ENCODE measurements at regions not wholly inside any gene's neighbourhood (a gene's known extent, or its start where the extent isn't known, plus 50 kb on each side); places are given as distances from the start of the nearest gene placed in this dataset.

DNA sequence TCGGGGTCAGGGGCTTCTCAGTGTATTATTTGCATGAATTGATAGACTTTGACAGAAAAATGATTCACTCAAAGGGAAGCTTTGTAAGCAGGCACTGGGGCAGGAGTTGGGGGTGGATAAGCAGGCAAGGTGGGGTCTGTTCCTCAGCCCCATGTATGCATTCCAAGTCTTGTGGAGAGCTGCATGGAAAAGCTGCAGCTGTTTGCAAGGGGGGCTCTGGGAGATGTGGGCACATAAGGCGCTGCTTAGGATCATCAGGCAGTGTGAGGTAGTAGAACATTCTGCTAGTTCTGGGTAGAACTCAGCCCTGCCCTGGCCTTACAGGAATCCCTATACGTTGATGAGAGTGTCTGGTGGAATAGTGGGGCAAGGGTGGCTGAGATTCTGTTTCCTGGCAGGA lies 154.2 kb upstream of the LRIG1 start:
- peak overlapping the region; percentile 18 for H3K4me2 ChIP-seq
- no peak for DNase-seq (ENCODE audit: low spot score)
- no peaks in the 10 kb centered on the region for H3K27me3 ChIP-seq
- no peaks in the 10 kb centered on the region for H3K36me3 ChIP-seq
- H3F3A ChIP-seq (ENCODE audit: low read depth) = peaks cover 3% of the 10 kb centered on the region
- Mint-ChIP-seq H3K9me3 (peaks cover 3% of the 10 kb centered on the region), H3K4me1 (peaks cover 33% of the 10 kb centered on the region), H3K4me3 (no peak overlapping the region), H3K27ac (peak overlapping the region; percentile 93), H3K36me3 (peaks cover 2% of the 10 kb centered on the region), H3K27me3 (ENCODE audit: insufficient read depth, low read depth) (peaks cover 2% of the 10 kb centered on the region)
- TF ChIP-seq, protein P1, sequence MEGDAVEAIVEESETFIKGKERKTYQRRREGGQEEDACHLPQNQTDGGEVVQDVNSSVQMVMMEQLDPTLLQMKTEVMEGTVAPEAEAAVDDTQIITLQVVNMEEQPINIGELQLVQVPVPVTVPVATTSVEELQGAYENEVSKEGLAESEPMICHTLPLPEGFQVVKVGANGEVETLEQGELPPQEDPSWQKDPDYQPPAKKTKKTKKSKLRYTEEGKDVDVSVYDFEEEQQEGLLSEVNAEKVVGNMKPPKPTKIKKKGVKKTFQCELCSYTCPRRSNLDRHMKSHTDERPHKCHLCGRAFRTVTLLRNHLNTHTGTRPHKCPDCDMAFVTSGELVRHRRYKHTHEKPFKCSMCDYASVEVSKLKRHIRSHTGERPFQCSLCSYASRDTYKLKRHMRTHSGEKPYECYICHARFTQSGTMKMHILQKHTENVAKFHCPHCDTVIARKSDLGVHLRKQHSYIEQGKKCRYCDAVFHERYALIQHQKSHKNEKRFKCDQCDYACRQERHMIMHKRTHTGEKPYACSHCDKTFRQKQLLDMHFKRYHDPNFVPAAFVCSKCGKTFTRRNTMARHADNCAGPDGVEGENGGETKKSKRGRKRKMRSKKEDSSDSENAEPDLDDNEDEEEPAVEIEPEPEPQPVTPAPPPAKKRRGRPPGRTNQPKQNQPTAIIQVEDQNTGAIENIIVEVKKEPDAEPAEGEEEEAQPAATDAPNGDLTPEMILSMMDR (IDR thresholded peaks at IDR 0.05) = no peak
- TF ChIP-seq EZH2phosphoT487 (IDR thresholded peaks at IDR 0.05) (no peak), EZH2 (IDR thresholded peaks at IDR 0.05) (no peak)
- no peaks in the 10 kb centered on the region for H4K20me1 ChIP-seq (ENCODE audit: low read depth)
- peaks cover 20% of the 10 kb centered on the region for H3K4me1 ChIP-seq
- no peaks in the 10 kb centered on the region for H3K9me3 ChIP-seq (ENCODE audit: low read depth)
- no peak overlapping the region for H3K9ac ChIP-seq
- no peak overlapping the region for H3K27ac ChIP-seq
- H2AFZ ChIP-seq (replicated peaks) = peak overlapping the region; percentile 97
- H3K4me3 ChIP-seq = no peak overlapping the region
- H3K79me2 ChIP-seq (ENCODE audit: low read depth) = no peaks in the 10 kb centered on the region

DNA sequence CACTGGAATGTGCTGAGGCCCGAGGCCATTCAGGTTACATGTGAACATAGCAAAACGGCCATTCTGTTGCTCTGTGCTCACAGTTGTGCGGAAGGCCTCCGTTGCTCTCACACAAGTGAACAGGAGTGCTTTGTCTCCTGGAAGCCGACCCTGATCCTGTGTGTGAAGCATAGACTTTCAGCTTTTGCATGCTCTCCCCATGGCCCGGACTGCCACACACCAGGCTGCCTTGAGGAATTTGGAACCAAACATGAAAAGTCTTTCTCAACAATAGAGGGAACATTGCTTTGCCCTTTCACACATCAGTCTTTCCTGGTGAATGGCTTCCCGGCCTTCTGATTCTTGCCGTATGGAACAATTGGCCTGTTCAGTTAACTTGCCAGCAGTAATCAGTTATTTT lies 154.8 kb upstream of the LRIG1 start:
- H3K27me3 Mint-ChIP-seq (ENCODE audit: insufficient read depth, low read depth) = peaks cover 2% of the 10 kb centered on the region
- H3K27ac ChIP-seq = no peak overlapping the region
- H3K27ac Mint-ChIP-seq = peak overlapping the region; percentile 93
- no peaks in the 10 kb centered on the region for H3K27me3 ChIP-seq
- peak overlapping the region; percentile 97 for H2AFZ ChIP-seq (replicated peaks)
- DNase-seq (ENCODE audit: low spot score) = peak; percentile 37
- no peaks in the 10 kb centered on the region for H3K9me3 ChIP-seq (ENCODE audit: low read depth)
- peak overlapping the region; percentile 43 for H3K4me2 ChIP-seq
- peaks cover 33% of the 10 kb centered on the region for H3K4me1 Mint-ChIP-seq
- H3K4me3 Mint-ChIP-seq = no peak overlapping the region
- H3K4me1 ChIP-seq = peaks cover 24% of the 10 kb centered on the region
- no peaks in the 10 kb centered on the region for H4K20me1 ChIP-seq (ENCODE audit: low read depth)
- H3K9me3 Mint-ChIP-seq = peaks cover 3% of the 10 kb centered on the region
- TF ChIP-seq, protein P1 (IDR thresholded peaks at IDR 0.05) = no peak
- TF ChIP-seq EZH2phosphoT487 (IDR thresholded peaks at IDR 0.05) (no peak), EZH2 (IDR thresholded peaks at IDR 0.05) (no peak)
- H3K4me3 ChIP-seq = no peak overlapping the region
- no peaks in the 10 kb centered on the region for H3K79me2 ChIP-seq (ENCODE audit: low read depth)
- H3K36me3 Mint-ChIP-seq = peaks cover under 1% of the 10 kb centered on the region
- peaks cover 3% of the 10 kb centered on the region for H3F3A ChIP-seq (ENCODE audit: low read depth)
- H3K36me3 ChIP-seq = no peaks in the 10 kb centered on the region
- H3K9ac ChIP-seq = no peak overlapping the region

DNA sequence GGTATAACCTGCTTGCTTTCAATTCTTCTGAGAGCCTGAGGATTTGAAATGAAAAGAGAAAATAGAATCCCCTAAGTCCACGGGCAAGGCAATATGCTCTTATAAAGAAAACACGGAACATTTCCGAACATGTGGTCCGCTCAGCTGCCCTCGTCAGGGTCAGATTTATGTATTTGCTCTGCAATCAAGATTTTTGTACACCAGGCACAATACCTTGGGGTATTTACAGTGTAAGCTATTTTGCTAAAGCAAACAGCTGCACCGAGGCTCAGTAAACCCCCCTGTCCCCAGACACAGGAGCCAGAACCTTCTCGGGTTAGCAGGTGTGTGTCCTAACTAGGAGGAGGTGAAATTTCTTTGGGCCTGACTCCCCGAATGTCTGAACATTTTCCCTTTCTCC lies 155.8 kb upstream of the LRIG1 start:
- H3K27ac ChIP-seq = no peak overlapping the region
- no peaks in the 10 kb centered on the region for H3K9me3 ChIP-seq (ENCODE audit: low read depth)
- no peak for TF ChIP-seq EZH2phosphoT487 (IDR thresholded peaks at IDR 0.05)
- TF ChIP-seq, protein P1 (IDR thresholded peaks at IDR 0.05) = no peak
- no peak for TF ChIP-seq EZH2 (IDR thresholded peaks at IDR 0.05)
- peak overlapping the region; percentile 93 for H3K27ac Mint-ChIP-seq
- H3K4me1 Mint-ChIP-seq = peaks cover 33% of the 10 kb centered on the region
- H4K20me1 ChIP-seq (ENCODE audit: low read depth) = no peaks in the 10 kb centered on the region
- peaks cover 2% of the 10 kb centered on the region for H3K27me3 Mint-ChIP-seq (ENCODE audit: insufficient read depth, low read depth)
- H3K9me3 Mint-ChIP-seq = no peaks in the 10 kb centered on the region
- H3K4me2 ChIP-seq = no peak overlapping the region
- DNase-seq (ENCODE audit: low spot score) = no peak
- no peaks in the 10 kb centered on the region for H3K36me3 Mint-ChIP-seq
- H3K4me3 Mint-ChIP-seq = no peak overlapping the region
- H3K36me3 ChIP-seq = no peaks in the 10 kb centered on the region
- no peaks in the 10 kb centered on the region for H3K27me3 ChIP-seq
- no peaks in the 10 kb centered on the region for H3K79me2 ChIP-seq (ENCODE audit: low read depth)
- H3K9ac ChIP-seq = no peak overlapping the region
- H3F3A ChIP-seq (ENCODE audit: low read depth) = peaks cover 3% of the 10 kb centered on the region
- H3K4me3 ChIP-seq = no peak overlapping the region
- peaks cover 24% of the 10 kb centered on the region for H3K4me1 ChIP-seq
- peak overlapping the region; percentile 54 for H2AFZ ChIP-seq (replicated peaks)

Measured in neural progenitor cell (in vitro differentiated cells).